GM18508 (cell line): ENCODE measurements at regions not wholly inside any gene's neighbourhood (a gene's known extent, or its start where the extent isn't known, plus 50 kb on each side); places are given as distances from the start of the nearest gene placed in this dataset.

ENCODE experiments used
- ATAC-seq: cut with Tn5 transposase; IDR thresholded peaks from one replicate; pipeline ENCODE4 v1.9.1; 2021; ENCODE audit warnings: moderate number of reproducible peaks; ENCODE audit not compliant: insufficient read depth, unreplicated experiment

DNA sequence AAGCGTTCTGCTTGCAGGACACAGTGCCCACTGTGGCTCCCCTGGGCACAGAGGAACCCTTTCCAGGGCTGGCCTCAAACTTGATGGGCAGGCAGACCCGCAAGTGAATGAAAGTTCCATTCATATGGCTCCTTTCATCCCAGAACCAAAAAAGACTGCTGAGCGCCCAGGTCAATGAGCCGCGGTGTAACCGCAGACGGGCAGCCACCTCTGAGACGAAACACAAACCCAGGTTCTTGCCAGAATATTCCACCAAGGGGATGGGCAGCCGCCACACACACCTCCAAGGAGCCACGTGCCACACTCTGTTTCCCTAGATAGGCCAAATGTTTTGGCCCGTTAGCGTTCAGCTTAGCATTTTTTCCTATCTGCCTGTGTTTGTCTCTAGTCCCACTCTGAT is 82.8 kb upstream of the IGF1R start:
- no peak for ATAC-seq

- ATAC-seq, result no peak
Observed at GRCh38 chr15:98567951-98568350, 80.4 kb upstream of the IGF1R start.

GRCh38 chr15:98568382-98569017 is 79.8 kb upstream of the IGF1R start:
- ATAC-seq, result no peak

- ATAC-seq, result no peak
Observed at GRCh38 chr15:98570119-98570518, 78.2 kb upstream of the IGF1R start.

- no peak for ATAC-seq
Observed at GRCh38 chr15:98580572-98580971, 67.8 kb upstream of the IGF1R start.

GRCh38 chr15:98581715-98582114 is 66.6 kb upstream of the IGF1R start:
- ATAC-seq, result no peak

DNA sequence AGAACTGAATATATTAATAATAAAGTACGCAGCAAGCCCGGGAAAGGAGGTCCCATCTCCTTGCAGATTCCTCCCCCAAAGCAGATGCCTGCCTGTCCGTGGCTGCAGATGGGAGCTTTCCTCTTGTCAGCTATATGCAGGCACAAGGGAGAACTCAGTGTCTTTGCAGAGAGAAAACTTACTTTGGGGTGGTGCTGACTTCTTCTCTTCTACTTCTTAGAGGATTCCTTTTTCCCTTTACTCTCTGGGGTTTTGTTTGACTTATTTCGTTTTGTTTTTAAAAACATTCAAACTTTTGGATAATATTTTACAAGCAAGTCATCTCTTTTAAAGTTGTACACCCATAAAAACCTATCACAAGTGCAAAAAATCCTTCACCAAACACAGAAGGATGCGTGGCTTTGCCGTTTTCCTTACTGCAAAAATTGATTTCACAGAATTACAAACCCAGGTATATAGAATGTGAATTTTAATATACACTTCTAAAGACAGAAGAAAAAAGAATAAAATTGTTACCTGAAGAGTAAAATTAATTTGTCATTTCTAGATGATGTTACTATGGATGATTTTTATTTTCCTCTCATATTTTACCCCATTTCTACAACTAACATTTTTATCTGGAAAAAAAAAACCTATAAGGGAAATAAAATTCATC is 65.3 kb upstream of the IGF1R start:
- no peak for ATAC-seq

DNA sequence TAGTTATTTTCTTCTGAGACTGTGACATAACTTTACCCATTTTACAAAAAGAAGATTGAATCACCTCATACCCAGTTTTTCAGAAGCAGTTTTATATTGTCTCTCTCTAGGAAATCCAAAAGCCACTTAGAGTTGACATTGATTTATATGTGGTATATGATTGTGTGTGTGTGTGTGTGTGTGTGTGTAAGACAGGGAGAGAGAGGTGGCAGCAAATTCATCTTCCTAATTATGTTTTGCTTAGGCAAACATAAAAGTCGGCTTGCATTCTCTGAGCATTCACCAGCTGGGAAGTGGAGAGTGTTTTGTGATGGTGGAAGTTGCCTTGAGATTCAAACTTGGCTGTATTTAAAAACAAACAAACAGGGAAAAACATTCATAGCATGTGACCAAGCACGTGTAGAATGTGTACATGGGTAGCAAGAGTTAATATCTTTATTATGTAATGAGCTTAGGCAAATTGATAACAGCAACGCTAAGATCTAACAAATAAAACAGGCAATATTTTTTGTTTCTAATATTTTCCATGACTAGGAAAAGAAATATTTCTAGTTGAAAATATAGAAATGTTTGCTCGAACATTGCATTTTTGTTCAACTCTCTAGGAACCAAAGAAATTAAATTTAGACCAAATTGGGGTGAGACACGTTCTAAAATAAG is 64.4 kb upstream of the IGF1R start:
- no peak for ATAC-seq

DNA sequence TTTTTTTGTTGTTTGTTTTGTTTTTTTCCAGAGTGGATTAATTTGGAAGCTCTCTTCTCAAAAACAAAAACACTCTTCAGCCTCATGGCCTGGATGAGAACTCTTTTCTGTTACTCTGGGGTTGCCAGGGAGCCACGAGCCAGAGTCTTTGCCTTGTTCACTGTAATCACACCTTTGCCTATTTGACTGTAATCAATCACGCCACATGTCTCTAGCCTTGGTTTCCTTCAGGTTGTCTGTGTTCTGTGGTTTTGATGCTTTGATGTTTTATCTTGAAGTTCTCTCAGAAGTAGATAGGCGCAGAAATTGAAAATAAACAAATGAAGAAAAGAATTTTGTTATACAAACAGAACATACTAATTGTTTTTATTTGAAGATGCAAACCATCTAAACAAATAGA is 62.3 kb upstream of the IGF1R start:
- ATAC-seq, result no peak

DNA sequence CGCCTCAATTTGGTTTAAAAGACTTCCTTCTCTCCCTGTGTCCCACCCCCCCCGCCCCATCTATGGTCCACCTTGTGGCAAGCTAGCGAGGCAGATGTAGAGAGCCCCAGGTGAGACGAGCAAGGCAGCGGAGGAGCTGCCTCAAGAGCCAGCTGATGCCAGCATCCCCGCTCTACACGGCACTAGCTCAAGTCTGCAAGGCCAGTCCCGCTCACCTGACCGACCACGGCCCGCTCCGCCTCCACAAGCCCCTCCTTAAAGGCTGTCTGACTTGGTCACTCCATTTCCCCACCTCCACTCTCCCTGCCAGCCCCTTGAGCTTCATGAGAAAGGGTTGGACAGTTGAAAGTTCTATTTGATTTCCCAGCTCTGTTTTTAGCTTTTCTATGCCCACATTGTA is 56.2 kb upstream of the IGF1R start:
- ATAC-seq, result no peak

GRCh38 chr15:98596131-98596530 is 52.2 kb upstream of the IGF1R start:
- ATAC-seq, result no peak

GRCh38 chr15:98596885-98597392 is 51.4 kb upstream of the IGF1R start:
- no peak for ATAC-seq

- no peak for ATAC-seq
Observed at GRCh38 chr15:98597666-98598065, 50.7 kb upstream of the IGF1R start.
